Ammon's horn (tissue), 1 donor: ENCODE measurements at regions not wholly inside any gene's neighbourhood (a gene's known extent, or its start where the extent isn't known, plus 50 kb on each side); places are given as distances from the start of the nearest gene placed in this dataset.
A peak's percentile ranks its signal among the peaks of the same experiment; 100 is the strongest.
"Not testable (repeated sequence)": the region's sequence is repeated elsewhere in the genome, so short reads cannot be mapped to it uniquely, and the experiment has no call there.

ENCODE experiments used
- DNase-seq: peaks from one replicate; pipeline ENCODE4 v3.0.0-alpha.2; 2016; ENCODE audit warnings: low spot score

GRCh38 chr11:88061111-88061510 is 114.1 kb downstream of the RAB38 start:
- no peak for DNase-seq

- no peak for DNase-seq
Measured at GRCh38 chr11:88059326-88059725, 115.9 kb downstream of the RAB38 start.

- DNase-seq: no peak
Measured at GRCh38 chr11:88051396-88051795, 123.8 kb downstream of the RAB38 start.

GRCh38 chr11:88050247-88050646 is 125.0 kb downstream of the RAB38 start:
- no peak for DNase-seq

- DNase-seq: not testable (repeated sequence)
Measured at GRCh38 chr11:88045288-88045687, 130.0 kb downstream of the RAB38 start.

GRCh38 chr11:88044658-88045057 is 130.6 kb downstream of the RAB38 start:
- not testable (repeated sequence) for DNase-seq

GRCh38 chr11:88043149-88043548 is 132.1 kb downstream of the RAB38 start:
- DNase-seq: no peak

- no peak for DNase-seq
Measured at GRCh38 chr11:88042647-88043046, 132.6 kb downstream of the RAB38 start.

GRCh38 chr11:88042238-88042637 is 133.0 kb downstream of the RAB38 start:
- no peak for DNase-seq

GRCh38 chr11:88041679-88042078 is 133.6 kb downstream of the RAB38 start:
- no peak for DNase-seq

- no peak for DNase-seq
Measured at GRCh38 chr11:88040148-88040496, 135.1 kb downstream of the RAB38 start.

- DNase-seq: no peak
Measured at GRCh38 chr11:88039476-88040147, 135.6 kb downstream of the RAB38 start.

GRCh38 chr11:88038063-88038462 is 137.2 kb downstream of the RAB38 start:
- DNase-seq: no peak

- no peak for DNase-seq
Measured at GRCh38 chr11:88036701-88037100, 138.5 kb downstream of the RAB38 start.

GRCh38 chr11:88035271-88035670 is 140.0 kb downstream of the RAB38 start:
- DNase-seq: no peak

- DNase-seq: no peak
Measured at GRCh38 chr11:88017666-88018065, 157.6 kb downstream of the RAB38 start.

GRCh38 chr11:88016392-88017170 is 158.7 kb downstream of the RAB38 start:
- DNase-seq: peak; percentile 79

GRCh38 chr11:88015170-88015569 is 160.1 kb downstream of the RAB38 start:
- DNase-seq: no peak

GRCh38 chr11:88013508-88014065 is 161.7 kb downstream of the RAB38 start:
- DNase-seq: no peak

GRCh38 chr11:88012456-88012855 is 162.8 kb downstream of the RAB38 start:
- DNase-seq: no peak

- DNase-seq: no peak
Measured at GRCh38 chr11:87976009-87976408, 199.2 kb downstream of the RAB38 start.

GRCh38 chr11:87974797-87975196 is 200.4 kb downstream of the RAB38 start:
- no peak for DNase-seq

- no peak for DNase-seq
Measured at GRCh38 chr11:87972133-87972532, 203.1 kb downstream of the RAB38 start.
